ENCODE measurements at regions not wholly inside any gene's neighbourhood (a gene's known extent, or its start where the extent isn't known, plus 50 kb on each side); places are given as distances from the start of the nearest gene placed in this dataset.

DNA sequence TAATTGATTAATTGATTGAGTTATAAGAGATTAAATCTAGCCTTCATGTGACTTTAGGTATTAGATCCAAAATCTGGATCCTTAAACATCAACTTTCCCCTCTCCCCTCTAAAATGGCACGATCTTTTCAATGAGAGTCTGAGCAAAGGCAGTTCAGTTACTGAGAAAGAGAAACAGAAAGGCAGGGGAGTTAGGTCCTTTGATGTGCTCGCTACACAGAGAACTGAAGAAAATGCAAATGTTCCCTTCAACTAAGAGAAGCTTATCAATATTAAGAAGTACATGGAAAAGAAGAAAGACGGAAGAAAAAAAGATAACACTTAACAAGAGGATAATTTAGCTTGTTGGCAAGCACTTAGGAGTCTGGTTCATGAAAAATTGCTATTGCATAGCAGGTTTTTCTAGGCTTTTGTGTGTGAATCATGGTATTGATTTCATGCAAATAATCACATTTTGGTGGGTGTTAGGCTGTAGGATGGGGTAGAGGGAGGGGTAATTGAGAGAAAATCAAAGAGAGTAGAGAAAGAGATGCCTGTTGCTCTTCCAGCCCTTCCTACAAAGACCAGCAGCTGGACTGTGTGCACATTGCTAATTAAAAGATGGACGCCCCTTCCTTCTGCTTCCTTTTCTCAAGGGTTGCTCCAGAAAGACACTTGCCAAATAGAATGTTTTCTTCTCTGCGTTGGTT, 307.6 kb upstream of the PLXNA2 start:
- DNase-seq = no peak

DNA sequence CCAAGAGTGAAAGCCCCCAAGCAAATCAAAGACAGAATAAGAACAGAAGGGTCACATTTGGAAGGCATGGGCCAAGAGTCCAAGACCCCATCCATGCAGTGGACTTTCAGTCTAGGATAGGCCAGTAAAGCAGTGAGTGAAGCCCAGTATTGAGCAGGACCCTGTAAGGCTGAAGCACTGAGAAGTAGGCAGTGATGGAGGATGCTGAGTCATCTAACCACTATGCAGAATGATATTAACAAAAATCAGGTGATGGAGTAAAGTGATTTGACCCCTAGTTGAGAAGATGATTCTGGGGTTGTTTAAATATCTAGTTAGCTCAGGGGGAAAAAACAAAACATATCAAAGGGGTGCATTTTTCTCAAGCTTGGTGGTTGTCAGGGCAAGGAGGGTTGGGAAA, 308.7 kb upstream of the PLXNA2 start:
- no peak for DNase-seq

DNA sequence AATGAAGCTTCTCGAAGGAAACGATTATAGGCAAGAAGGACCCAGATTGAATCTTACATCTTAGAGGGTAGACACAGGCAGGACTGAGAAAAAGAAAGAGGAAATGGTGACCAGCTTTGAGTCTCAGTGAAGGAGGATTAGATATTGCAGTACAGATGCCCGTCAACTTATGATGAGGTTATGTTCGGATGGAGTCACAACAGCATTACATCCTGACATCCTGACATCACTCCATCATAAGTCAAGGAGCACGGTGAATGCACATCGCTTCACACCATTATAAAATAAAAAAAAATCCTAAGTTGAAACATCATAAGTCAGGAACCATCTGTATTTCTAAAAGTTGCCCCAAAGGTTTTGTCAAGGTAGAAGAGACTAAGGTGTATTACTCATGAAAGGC, 312.3 kb upstream of the PLXNA2 start:
- no peak for DNase-seq

DNA sequence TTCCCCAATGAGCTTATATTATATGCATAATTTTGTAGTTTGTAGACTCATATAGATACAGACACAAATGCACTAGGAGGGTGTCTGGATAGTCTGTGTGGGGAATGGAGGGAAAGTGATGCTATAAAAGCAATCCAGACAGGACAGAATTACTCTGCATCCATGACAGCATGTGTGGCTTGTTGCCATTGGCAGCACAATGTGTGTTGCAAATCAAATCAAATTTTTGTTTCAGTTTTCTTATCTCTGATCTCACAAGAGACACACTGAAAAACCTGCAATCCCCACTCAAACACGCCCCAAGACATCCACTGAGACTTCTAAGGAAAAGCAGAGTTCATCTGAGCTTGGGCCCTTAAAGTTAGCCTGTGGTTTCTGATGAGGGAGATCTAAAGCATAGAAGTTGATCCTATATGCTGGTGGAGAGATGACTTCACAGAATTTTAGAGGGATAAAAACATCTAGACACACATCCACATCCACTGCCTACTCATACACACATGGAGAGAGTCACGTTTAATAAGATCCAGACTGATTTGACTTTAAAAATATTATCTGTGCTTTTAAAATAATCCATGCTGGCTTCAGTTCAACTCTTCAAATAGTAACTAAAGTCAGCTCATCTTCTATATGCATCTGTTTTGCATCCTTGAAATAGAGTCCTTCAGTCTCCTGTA, 313.0 kb upstream of the PLXNA2 start:
- peak; percentile 70 for DNase-seq

DNA sequence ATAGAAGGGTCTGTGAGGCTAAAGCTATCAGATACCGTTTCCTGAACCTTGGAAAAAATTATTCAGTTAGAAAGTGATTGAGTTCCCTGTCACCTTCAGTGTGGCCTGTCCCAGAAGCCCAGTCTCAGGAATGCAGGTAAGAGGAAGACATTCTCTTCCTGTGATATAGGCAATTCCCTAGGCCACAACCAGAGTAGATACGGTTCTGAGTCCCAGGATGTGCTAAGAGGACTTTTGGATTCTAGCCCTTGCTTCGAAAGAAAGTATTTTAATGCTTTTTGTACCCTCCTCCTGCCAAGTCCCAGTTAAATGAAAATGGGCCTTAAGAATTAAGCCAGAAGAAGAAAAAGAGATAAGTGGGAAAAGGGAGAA, 313.5 kb upstream of the PLXNA2 start:
- no peak for DNase-seq

DNA sequence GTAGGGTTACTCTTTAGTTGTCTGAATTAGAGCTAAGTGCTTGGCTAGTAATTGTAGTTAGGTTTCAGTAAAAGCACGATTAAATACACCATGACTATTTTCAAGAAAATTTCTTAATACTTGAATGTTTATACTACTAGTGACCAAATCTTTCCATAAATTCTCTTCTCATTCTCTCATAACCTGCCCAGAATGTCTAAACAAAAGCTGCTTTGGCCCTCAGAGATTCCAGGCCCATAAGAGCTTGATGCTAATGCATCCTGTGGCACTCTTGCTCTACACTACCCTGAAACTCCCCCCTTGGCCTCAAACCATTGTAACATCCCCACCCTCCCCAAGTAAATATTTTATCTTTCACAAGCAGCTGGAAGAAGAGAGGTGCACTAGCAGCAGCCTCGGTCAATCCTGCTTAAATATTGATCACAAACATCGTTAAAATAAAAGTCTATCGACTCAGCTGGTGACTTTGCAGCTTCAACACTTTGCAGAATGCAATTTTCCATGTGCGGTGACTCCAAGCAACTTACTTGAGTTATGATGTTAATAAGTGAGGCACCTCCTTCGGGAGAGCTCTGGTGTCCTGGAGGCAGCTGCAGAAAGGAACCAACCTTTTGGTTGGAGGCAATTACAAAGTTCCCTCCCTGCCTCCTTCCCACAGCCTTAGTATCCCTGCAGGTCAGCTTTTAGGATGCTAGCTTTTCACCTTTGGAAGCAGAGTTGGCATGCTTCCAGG, 315.6 kb upstream of the PLXNA2 start:
- no peak for DNase-seq

DNA sequence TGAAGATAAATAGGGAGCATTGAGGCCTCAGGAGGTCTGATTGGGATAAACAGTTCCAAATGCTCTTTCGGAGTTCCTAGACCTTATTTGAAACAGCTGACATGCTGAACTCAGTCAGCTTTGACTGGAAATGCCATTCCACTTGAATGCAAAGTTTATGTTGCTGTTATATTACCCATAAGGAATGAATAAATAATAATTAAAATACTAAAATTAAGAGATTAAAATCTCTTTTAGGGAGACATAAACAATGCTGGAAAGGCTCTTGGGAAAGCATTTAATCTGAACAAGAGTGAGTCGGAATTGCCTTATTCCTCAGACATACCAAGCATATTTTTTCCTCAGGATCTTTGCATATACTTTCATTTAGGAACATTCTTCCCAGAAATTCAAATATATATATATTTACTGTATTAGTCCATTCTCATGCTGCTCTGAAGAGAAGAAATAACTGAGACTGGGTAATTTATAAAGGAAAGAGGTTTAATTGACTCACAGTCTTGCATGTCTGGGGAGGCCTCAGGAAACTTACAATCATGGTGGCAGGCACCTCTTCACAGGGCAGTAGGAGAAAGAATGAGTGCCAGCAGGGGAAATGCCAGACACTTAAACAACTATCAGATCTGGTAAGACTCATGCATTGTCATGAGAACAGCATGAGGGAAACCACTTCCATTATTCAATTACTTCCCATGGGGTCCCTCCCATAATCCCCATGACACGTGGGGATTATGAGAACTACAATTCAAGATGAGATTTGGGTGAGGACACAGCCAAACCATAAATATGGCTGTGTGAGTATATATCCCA, 318.2 kb upstream of the PLXNA2 start:
- no peak for DNase-seq

DNA sequence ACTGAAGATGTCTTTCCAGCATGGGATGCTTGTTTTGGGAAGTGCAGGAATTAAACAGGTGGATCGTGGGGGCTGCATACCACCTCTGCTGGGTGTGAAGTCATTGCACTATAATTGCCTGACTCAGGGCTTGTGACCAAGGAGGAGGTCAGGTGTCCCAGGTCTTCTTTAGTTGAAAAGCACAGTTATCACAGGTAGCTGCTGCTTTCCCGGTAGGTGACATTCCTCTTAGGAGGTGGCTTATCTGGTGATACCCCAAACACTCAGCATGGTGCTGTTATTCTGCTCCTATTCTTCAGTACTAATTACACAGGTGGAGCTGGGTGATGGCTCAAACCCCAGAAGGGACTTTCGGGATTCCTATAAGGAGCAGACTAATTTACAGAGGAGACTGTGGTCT, 320.3 kb upstream of the PLXNA2 start:
- DNase-seq = no peak

DNA sequence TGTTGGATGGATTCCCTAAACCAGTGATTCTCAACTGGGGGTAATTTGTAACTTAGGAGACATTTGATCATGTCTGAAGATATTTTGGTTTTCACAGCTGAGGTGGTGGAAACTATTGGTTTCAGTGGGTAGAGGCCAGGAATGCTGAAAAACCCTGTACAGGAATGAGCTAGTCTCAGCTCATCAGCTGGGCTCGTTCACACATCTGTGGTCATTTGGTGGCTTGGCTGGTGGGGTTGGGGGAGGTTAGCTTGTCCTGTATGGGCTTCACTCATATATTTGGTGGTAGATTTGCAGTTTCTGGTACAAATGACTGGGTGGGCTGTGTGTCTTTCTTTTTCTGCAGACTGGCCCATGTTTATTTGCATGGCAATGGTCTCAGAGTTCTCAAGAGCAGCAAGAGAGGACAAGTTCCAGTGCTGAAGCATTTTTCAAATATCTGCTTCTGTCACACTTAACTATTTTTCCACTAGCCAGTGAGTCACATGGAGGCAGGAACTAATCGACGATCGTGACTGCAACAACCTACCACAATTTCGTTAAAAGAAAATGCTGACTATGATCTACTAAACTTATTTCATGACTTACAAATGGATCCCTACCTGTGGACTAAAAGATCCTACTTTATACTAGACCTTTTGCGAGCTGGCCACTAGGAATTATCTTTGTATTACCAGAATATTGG, 321.7 kb upstream of the PLXNA2 start:
- DNase-seq = no peak

DNA sequence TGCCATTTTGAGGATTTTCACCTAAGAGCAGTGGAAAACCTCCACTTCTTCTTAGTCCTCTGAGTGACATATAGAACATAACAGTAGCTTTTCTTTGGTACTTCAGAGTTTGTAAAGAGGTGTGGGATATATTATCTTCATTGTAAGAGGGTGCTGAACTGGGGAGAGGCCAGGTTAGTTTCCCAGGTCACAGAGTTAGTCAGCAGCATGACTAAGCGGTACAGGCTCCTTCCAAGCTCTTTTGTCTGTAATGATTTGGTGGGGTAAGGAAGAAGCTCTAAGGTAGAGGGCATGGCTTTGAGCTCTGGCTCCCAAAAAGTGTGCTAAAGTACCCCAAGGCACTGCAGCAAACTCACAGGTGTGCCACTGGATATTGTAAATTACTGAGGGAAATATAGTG, 325.0 kb upstream of the PLXNA2 start:
- DNase-seq = no peak

DNA sequence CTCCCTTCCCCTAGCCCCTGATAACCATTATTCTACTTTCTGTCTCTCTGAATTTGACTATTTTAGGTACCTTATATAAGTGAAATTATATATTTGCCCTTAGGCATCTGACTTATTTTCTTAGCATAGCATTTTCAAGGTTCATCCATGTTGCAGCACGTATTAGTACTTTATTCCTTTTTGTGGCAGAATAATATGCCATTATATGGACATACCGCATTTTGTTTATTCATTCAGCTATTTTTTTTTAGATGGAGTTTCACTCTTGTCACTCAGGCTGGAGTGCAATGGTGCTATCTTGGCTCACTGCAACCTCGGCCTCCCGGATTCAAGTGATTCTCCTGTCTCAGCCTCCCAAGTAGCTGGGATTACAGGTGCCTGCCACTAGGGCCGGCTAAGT, 326.2 kb upstream of the PLXNA2 start:
- no peak for DNase-seq

DNA sequence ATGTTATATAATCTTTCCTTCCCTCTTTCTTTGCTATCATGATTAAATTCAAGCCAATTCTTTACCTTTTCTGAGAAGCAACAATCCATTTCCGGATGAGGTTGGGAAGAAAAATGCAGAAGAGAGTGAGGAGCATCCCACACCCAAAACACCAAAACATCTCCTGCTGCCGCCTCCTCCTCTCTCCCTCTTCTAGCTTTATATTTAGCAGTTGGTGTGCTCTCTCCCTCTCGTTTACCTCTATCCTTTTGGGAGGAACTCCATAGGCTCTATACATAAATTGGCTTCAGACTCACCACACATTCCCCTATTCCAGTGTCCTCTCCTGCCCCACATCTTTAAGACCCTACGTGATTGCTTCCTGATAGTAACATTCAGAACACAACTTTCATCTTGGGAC, 332.2 kb upstream of the PLXNA2 start:
- no peak for DNase-seq

DNA sequence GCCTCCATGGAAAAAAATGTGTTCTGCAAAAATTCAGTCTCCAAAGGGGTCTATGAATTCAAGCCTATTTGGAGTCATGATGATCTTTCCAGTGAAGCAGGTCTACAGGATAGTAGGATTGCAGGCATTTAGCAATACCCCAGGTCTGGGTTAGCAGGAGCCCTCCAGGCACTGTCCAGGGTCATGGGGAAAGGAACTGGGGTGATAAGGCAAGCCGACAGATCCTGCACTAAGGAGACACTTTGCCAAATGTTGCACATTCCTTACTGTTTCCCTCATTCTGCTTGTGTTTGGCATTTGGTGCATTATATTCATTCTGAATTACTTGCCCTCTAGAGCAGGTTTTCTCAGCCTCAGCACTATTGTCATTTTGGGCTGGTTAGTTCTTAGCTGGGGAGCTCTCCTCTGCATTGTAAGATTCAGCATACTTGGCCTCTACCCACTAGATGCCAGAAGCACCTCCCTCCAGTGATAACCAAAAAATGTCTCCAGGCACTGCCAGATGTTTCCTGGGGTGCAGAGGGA, 333.3 kb upstream of the PLXNA2 start:
- no peak for DNase-seq

DNA sequence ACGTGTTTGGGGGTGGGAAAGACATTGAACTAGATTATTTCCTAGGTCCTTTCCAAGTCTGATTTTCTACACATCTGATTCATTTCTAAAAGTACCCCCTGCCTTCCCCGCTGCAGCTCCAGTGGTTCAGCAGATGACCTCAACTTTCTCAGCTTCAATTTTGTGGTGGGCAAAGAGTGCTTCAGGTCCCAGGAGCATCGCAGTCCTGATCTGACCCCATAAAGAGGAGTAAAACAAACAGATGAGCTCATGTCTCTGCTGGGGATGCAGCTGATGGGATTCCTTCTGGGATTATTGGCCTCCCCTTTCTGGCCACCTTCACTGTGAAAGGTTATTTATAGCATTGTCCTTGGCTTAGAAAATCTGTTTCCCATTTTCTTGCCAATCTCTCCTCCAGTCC, 337.0 kb upstream of the PLXNA2 start:
- DNase-seq = no peak

DNA sequence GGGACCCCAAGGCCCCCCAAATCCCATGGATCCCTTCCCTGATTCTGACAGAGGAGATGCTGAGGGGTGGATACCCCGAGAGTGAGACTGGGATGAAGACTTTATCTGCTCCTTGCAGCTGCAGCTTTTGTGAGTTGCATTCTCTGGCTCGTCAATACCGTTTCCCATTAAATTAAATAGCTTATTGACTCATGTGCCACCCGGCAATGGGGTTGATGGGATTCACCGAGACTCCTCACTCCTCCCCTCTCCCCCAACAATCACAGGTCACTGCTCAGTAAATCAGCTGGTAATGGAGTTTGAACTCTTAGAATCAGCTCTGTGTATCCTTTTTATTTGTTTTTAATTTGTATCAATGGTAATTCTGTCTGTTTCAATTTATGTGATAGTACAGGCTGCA, 337.5 kb upstream of the PLXNA2 start:
- DNase-seq = no peak

DNA sequence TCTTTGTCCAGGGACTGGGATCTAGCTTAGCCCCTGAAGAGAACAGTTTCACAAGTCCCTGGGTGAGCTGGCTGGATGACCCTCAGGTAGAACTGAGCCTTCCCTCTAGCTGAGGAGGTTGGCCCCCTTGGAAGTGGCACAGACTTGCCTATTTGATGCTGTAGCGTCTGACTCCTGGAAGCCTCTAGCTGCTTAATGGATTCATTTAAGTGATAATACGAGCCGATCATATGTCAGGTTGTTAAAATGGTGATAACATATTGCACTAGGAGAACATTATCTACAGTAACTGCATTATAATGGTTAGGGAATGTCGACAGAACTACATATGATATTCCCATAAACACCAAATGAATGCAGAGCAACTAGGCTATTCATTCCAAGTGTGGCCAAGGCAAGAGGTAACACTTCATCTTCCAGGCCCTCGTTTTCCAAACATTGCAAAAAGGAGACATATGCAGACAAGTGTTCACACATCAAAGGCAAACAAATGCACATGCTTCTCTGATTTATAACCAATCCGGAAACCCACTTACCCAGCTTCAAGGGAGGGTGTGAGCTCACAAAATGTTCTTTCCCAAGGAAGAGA, 340.1 kb upstream of the PLXNA2 start:
- DNase-seq = no peak

DNA sequence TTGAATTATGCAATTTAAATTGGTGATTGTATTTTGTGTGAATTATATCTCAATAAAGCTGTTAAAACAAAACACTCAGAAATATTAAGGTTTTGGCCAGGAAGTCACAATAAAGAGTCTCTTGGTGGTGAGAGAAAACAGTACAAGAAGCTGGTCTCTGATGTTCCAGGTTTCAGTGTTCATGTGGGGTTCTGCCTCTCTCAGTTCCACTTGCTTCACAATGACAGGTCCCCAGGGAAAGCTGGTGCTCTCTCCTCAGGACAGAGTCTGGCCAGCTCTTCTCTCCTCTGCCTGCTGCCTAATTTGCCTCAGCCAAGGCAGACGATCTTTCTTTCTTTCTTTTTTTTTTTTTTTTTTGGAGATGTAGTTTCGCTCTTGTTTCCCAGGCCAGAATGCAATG, 342.9 kb upstream of the PLXNA2 start:
- DNase-seq = no peak

DNA sequence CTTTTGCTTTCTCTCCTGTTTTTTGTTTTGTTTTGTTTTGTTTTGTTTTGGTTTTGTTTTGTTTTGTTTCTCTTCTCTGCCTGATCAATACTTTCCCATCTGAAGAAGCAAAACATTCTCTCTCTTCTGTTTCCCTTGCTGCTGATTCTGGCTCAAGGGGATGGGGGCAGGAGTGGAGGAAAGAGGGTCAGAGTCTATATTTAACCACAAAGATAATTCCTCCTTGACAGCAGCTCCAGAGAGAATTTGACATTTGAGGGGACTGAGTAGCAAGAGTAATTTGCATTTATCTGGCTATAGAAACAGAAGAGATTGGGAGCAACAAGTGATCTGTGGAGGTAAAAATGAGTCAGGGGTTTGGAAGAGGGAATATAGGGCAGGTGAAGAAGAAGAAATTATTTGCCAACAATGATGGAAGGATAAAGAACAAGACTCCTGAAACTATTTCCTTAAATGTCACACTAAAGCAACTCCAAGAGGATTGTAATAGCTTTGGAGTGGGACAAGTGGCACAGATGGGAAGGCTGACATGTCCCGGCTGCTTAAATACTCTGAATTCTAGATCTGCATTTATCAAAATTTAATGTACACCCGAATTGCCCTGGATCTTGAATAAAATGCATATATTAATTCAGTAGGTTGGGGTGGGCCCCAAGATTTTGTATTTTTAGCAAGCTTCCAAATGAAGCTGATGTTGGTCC, 349.3 kb upstream of the PLXNA2 start:
- DNase-seq = no peak

DNA sequence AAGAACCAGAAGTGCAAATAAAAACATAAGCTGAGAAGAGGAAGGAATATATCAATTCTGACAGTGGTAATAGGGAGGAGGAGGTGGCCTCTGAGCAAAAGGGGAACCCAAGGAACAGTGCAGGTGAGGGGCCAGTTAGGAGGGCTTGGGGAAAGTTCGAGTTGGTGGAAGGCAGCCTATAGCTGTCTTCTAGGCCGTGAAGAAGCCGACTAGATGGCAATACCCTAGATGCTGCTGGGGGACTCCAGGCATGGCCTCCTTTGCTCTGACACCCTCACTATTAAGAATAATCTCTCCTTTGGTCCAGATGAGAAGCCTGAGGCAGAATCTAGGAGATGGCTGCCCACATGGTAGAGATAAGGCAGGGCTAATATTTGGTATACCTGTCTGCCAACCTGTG, 351.1 kb upstream of the PLXNA2 start:
- DNase-seq = no peak

DNA sequence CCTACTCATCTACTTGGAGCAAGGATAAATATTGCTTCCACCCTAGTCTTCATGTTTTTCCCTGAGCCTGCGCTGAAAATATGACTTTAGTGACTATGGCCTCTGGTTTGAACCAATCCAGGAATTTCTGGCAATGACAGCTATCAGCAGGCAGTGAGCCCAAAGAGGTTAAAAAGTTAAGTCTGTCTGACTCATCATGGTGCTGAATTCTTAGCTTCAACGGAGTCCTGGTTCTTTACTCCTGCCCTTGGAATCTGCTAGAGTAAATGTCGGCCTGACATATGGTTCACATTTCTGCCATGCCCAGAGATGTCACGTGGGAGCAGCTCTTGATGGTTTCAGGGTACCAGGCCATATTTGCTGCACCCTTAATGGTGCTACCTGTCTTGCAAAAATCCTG, 351.6 kb upstream of the PLXNA2 start:
- no peak for DNase-seq

DNA sequence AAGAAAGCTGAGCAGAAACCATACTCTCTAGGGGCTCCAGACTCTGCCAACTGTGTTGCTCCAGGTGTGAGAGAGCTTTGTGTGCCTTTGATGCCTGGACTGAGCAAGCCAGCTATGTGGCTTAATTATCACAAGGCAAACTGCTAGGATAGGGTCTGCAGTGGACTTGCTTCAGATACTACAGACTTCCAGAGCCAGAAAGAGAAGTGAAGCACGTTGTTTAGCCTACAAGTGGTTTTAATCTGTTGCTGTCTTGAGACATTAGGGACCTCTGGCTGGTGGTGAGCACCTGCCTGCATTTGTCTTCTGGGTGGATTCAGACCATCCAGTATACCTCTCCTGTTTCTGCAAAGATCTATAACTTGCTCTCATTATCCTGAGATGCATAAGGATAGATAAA, 353.4 kb upstream of the PLXNA2 start:
- no peak for DNase-seq

DNA sequence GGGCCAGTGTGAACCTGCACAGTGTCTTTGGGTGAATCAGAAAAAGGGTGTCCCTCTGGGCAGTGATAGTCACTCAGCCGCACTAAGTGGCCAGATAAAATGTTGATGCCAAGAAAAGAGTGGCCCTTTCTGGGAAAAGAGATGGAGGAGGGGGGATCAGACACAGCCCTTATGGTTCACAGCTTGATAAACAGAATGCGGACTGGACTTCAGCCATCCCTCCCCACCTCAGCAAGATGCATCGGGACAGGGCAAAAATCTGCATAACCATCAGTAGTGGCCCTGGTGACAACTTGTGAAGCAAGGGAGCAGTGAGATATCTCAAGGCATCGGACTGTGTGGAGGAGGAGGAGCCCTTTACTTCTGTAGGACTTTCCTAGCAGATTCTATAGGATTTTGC, 353.8 kb upstream of the PLXNA2 start:
- DNase-seq = no peak

Measured in eye (tissue), 1 donor.